Panc1 (cell line): ENCODE measurements at regions not wholly inside any gene's neighbourhood (a gene's known extent, or its start where the extent isn't known, plus 50 kb on each side); places are given as distances from the start of the nearest gene placed in this dataset.

Experiments
- ATAC-seq: fragments of 200-7000 bp; cut with Tn5 transposase; 2 replicates; pipeline ENCODE4 v1.9.1; 2020; ENCODE audit warnings: mild to moderate bottlenecking, moderate library complexity
- BruUV-seq: library from RNA; stranded (reverse); fragments of 400-500 nt; replicated peaks from 2 replicates; lab custom pipeline; 2021; lab: Mats Ljungman, UMichigan
- CTCF ChIA-PET: fragments of 300-600 bp; sonication (Branson Sonifier 250); formaldehyde crosslinking; loops from one replicate; lab custom pipeline; 2022; ENCODE audit warnings: antibody characterized with exemption; lab: Charles Lee
- POLR2A ChIA-PET: fragments of 300-600 bp; sonication (Branson Sonifier 250); formaldehyde crosslinking; loops from one replicate; lab custom pipeline; 2022; ENCODE audit warnings: antibody characterized with exemption; lab: Charles Lee
- DNase-seq: peaks from one replicate; pipeline ENCODE4 v3.0.0-alpha.2; 2010; ENCODE audit warnings: low read depth, low spot score
- H3K27ac ChIP-seq: 2 replicates; pipeline ENCODE4 v1.5.1; 2011; ENCODE audit warnings: mild to moderate bottlenecking, low read length, inconsistent platforms
- H3K27me3 ChIP-seq: fragments of 200-500 bp; sonication (Bioruptor generic); 2 replicates; pipeline ENCODE4 v1.6.0; 2014; ENCODE audit warnings: low read length, inconsistent platforms; ENCODE audit not compliant: control insufficient read depth, insufficient read depth
- H3K36me3 ChIP-seq: fragments of 200-500 bp; sonication (Bioruptor generic); 2 replicates; pipeline ENCODE4 v1.5.1; 2014; ENCODE audit warnings: inconsistent platforms, mild to moderate bottlenecking, low read length, moderate library complexity; ENCODE audit not compliant: control insufficient read depth, insufficient read depth
- H3K4me1 ChIP-seq: 2 replicates; pipeline ENCODE4 v1.5.1; 2011; ENCODE audit warnings: inconsistent platforms, mild to moderate bottlenecking, low read length, moderate library complexity; ENCODE audit not compliant: control insufficient read depth, insufficient read depth
- H3K4me3 ChIP-seq, 2 experiments: 2 replicates each; pipeline ENCODE4 v1.5.1; 2011 to 2012; ENCODE audit warnings: low read depth in 2 of 2, low read length in 2 of 2, mild to moderate bottlenecking in 2 of 2, inconsistent platforms in 1 of 2, moderate library complexity in 1 of 2
- H3K9me3 ChIP-seq: fragments of 200-500 bp; sonication (Bioruptor generic); 2 replicates; pipeline ENCODE4 v1.5.1; 2014; ENCODE audit warnings: low read depth, mild to moderate bottlenecking, inconsistent platforms, low read length, moderate library complexity; ENCODE audit not compliant: control insufficient read depth, insufficient read depth
- POLR2AphosphoS5 ChIP-seq: IDR thresholded peaks from 2 replicates; pipeline ENCODE4 v1.6.1; 2012; ENCODE audit warnings: mild to moderate bottlenecking, low read depth, low read length, moderate library complexity
- REST ChIP-seq, 2 experiments: IDR thresholded peaks; 2 replicates each; pipeline ENCODE4 v1.6.1; 2011 to 2012; ENCODE audit warnings: low read depth in 2 of 2, control low read depth in 1 of 2, low read length in 1 of 2, mild to moderate bottlenecking in 1 of 2, moderate library complexity in 1 of 2; ENCODE audit not compliant: insufficient read depth in 1 of 2
- SIN3A ChIP-seq: IDR thresholded peaks from 2 replicates; pipeline ENCODE4 v1.6.1; 2012; ENCODE audit warnings: low read depth, mild to moderate bottlenecking, low read length, moderate library complexity, borderline replicate concordance; ENCODE audit not compliant: insufficient read depth
- TCF7L2 ChIP-seq: IDR thresholded peaks from 2 replicates; pipeline ENCODE4 v1.6.1; 2011; ENCODE audit warnings: mild to moderate bottlenecking, low read depth, low read length, inconsistent platforms
- in situ Hi-C: cut with HindIII; loops from 2 replicates; pipeline ENCODE4 v1.10.0; 2016; ENCODE audit warnings: low sequenced_read_pairs, low pct_unique_long_range_greater_than_20kb
- intact Hi-C: fragments of 100-400 bp; cut with micrococcal nuclease; formaldehyde crosslinking; loops from one replicate; pipeline ENCODE4 v1.10.0; 2022; ENCODE audit not compliant: unreplicated experiment
- TF ChIP-seq, protein P1 (sequence below): fragments of 450-650 bp; IDR thresholded peaks from 2 replicates; pipeline ENCODE4 v1.5.1; 2017; ENCODE audit warnings: mild to moderate bottlenecking

- no peak overlapping the region for H3K4me3 ChIP-seq
- CTCF ChIA-PET: no interaction called here
- intact Hi-C loops: no loop called here
- H3K36me3 ChIP-seq: no peaks in the 10 kb centered on the region
- TF ChIP-seq, protein P1, sequence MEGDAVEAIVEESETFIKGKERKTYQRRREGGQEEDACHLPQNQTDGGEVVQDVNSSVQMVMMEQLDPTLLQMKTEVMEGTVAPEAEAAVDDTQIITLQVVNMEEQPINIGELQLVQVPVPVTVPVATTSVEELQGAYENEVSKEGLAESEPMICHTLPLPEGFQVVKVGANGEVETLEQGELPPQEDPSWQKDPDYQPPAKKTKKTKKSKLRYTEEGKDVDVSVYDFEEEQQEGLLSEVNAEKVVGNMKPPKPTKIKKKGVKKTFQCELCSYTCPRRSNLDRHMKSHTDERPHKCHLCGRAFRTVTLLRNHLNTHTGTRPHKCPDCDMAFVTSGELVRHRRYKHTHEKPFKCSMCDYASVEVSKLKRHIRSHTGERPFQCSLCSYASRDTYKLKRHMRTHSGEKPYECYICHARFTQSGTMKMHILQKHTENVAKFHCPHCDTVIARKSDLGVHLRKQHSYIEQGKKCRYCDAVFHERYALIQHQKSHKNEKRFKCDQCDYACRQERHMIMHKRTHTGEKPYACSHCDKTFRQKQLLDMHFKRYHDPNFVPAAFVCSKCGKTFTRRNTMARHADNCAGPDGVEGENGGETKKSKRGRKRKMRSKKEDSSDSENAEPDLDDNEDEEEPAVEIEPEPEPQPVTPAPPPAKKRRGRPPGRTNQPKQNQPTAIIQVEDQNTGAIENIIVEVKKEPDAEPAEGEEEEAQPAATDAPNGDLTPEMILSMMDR: no peak
- TF ChIP-seq POLR2AphosphoS5 (no peak), TCF7L2 (no peak), SIN3A (no peak), REST (IDR thresholded peaks at IDR 0.05; ENCODE audit: insufficient read depth in 1 of 2, low read depth in 2 of 2, low read length in 1 of 2) (no peak)
- no TSS peak for BruUV-seq
- POLR2A ChIA-PET: no interaction called here
- in situ Hi-C loops: no loop called here
- no peaks in the 10 kb centered on the region for H3K4me1 ChIP-seq
- ATAC-seq (no peak), DNase-seq (no peak)
- H3K27me3 ChIP-seq: no peaks in the 10 kb centered on the region; the same call in 1 of the 2 replicates
- no peaks in the 10 kb centered on the region for H3K9me3 ChIP-seq
- no peak overlapping the region for H3K27ac ChIP-seq
Measured at GRCh38 chr6:40331545-40331944, 255.6 kb downstream of the LRFN2 start.

GRCh38 chr6:40330301-40330721, 256.9 kb downstream of the LRFN2 start:
- no peak for ATAC-seq
- no peaks in the 10 kb centered on the region for H3K36me3 ChIP-seq
- no peaks in the 10 kb centered on the region for H3K4me1 ChIP-seq
- intact Hi-C loops: no loop called here
- in situ Hi-C loops: no loop called here
- CTCF ChIA-PET: no interaction called here
- H3K9me3 ChIP-seq: no peaks in the 10 kb centered on the region
- POLR2A ChIA-PET: no interaction called here
- no peak overlapping the region for H3K4me3 ChIP-seq
- BruUV-seq: no TSS peak
- peaks cover 2% of the 10 kb centered on the region; the same call in 1 of the 2 replicates for H3K27me3 ChIP-seq
- no peak for DNase-seq
- no peak overlapping the region for H3K27ac ChIP-seq
- TF ChIP-seq POLR2AphosphoS5: no peak
- TF ChIP-seq, protein P1: no peak
- TF ChIP-seq REST (IDR thresholded peaks at IDR 0.05; ENCODE audit: insufficient read depth in 1 of 2, low read depth in 2 of 2, low read length in 1 of 2): no peak
- no peak for TF ChIP-seq SIN3A
- no peak for TF ChIP-seq TCF7L2
